ENCODE measurements at regions not wholly inside any gene's neighbourhood (a gene's known extent, or its start where the extent isn't known, plus 50 kb on each side); places are given as distances from the start of the nearest gene placed in this dataset.

GRCh38 chr15:72979791-72980190 lies 72.5 kb upstream of the NEO1 start:
- intact Hi-C loops (cut with micrococcal nuclease): no loop called here
- no peaks in the 10 kb centered on the region for H3K9me3 Mint-ChIP-seq
- H3K36me3 Mint-ChIP-seq (ENCODE audit: low read depth): no peaks in the 10 kb centered on the region
- DNase-seq: no peak
- no peak overlapping the region for H3K4me3 Mint-ChIP-seq
- CTCF ChIA-PET: interaction anchor here (1.2 kb wide), 1 partner anchor 13 kb away, joined by 4 read pairs; no protein-coding TSS in a partner anchor
- peaks cover 22% of the 10 kb centered on the region for H3K27me3 Mint-ChIP-seq (ENCODE audit: low read depth)
- no peak overlapping the region for H3K27ac Mint-ChIP-seq
- no peaks in the 10 kb centered on the region for H3K4me1 Mint-ChIP-seq (ENCODE audit: low read depth)

- intact Hi-C loops (cut with micrococcal nuclease): no loop called here
- Mint-ChIP-seq H3K27ac (no peak overlapping the region), H3K27me3 (ENCODE audit: low read depth) (peaks cover 22% of the 10 kb centered on the region), H3K9me3 (no peaks in the 10 kb centered on the region), H3K4me1 (ENCODE audit: low read depth) (no peaks in the 10 kb centered on the region), H3K4me3 (no peak overlapping the region), H3K36me3 (ENCODE audit: low read depth) (no peaks in the 10 kb centered on the region)
- DNase-seq: no peak
- CTCF ChIA-PET: interaction anchor here (1.2 kb wide), 1 partner anchor 12 kb away, joined by 4 read pairs; no protein-coding TSS in a partner anchor
These were observed 73.0 kb upstream of the NEO1 start for GRCh38 chr15:72979308-72979707.

GRCh38 chr15:72978223-72978622 lies 74.0 kb upstream of the NEO1 start:
- H3K9me3 Mint-ChIP-seq: no peaks in the 10 kb centered on the region
- CTCF ChIA-PET: no interaction called here
- H3K4me3 Mint-ChIP-seq: no peak overlapping the region
- intact Hi-C loops (cut with micrococcal nuclease): no loop called here
- no peaks in the 10 kb centered on the region for H3K36me3 Mint-ChIP-seq (ENCODE audit: low read depth)
- H3K27ac Mint-ChIP-seq: no peak overlapping the region
- H3K27me3 Mint-ChIP-seq (ENCODE audit: low read depth): peaks cover 24% of the 10 kb centered on the region
- H3K4me1 Mint-ChIP-seq (ENCODE audit: low read depth): no peaks in the 10 kb centered on the region
- DNase-seq: no peak

- H3K4me1 Mint-ChIP-seq (ENCODE audit: low read depth): no peaks in the 10 kb centered on the region
- DNase-seq: no peak
- H3K27me3 Mint-ChIP-seq (ENCODE audit: low read depth): peaks cover 16% of the 10 kb centered on the region
- H3K4me3 Mint-ChIP-seq: no peak overlapping the region
- CTCF ChIA-PET: no interaction called here
- H3K36me3 Mint-ChIP-seq (ENCODE audit: low read depth): no peaks in the 10 kb centered on the region
- H3K27ac Mint-ChIP-seq: no peak overlapping the region
- H3K9me3 Mint-ChIP-seq: no peaks in the 10 kb centered on the region
- intact Hi-C loops (cut with micrococcal nuclease): no loop called here
These were observed 79.9 kb upstream of the NEO1 start for GRCh38 chr15:72972362-72972761.

- CTCF ChIA-PET: no interaction called here
- no peak overlapping the region for H3K27ac Mint-ChIP-seq
- no peak overlapping the region for H3K4me3 Mint-ChIP-seq
- no peaks in the 10 kb centered on the region for H3K4me1 Mint-ChIP-seq (ENCODE audit: low read depth)
- peaks cover 16% of the 10 kb centered on the region for H3K27me3 Mint-ChIP-seq (ENCODE audit: low read depth)
- DNase-seq: no peak
- H3K9me3 Mint-ChIP-seq: no peaks in the 10 kb centered on the region
- H3K36me3 Mint-ChIP-seq (ENCODE audit: low read depth): no peaks in the 10 kb centered on the region
- intact Hi-C loops (cut with micrococcal nuclease): no loop called here
These were observed 80.5 kb upstream of the NEO1 start for GRCh38 chr15:72971766-72972165.

- no peak for DNase-seq
- Mint-ChIP-seq H3K36me3 (ENCODE audit: low read depth) (no peaks in the 10 kb centered on the region), H3K27ac (no peak overlapping the region), H3K27me3 (ENCODE audit: low read depth) (peaks cover 16% of the 10 kb centered on the region), H3K4me1 (ENCODE audit: low read depth) (no peaks in the 10 kb centered on the region), H3K9me3 (no peaks in the 10 kb centered on the region), H3K4me3 (no peak overlapping the region)
- intact Hi-C loops (cut with micrococcal nuclease): no loop called here
- CTCF ChIA-PET: no interaction called here
These were observed 81.1 kb upstream of the NEO1 start for GRCh38 chr15:72970933-72971760.

GRCh38 chr15:72968531-72968922 lies 83.7 kb upstream of the NEO1 start:
- no peak overlapping the region for H3K4me3 Mint-ChIP-seq
- CTCF ChIA-PET: no interaction called here

GRCh38 chr15:72967811-72968530 lies 84.3 kb upstream of the NEO1 start:
- Mint-ChIP-seq H3K9me3 (peaks cover 3% of the 10 kb centered on the region), H3K4me3 (no peak overlapping the region), H3K4me1 (ENCODE audit: low read depth) (no peaks in the 10 kb centered on the region), H3K36me3 (ENCODE audit: low read depth) (no peaks in the 10 kb centered on the region), H3K27ac (no peak overlapping the region), H3K27me3 (ENCODE audit: low read depth) (peaks cover 17% of the 10 kb centered on the region)
- intact Hi-C loops (cut with micrococcal nuclease): no loop called here
- CTCF ChIA-PET: interaction anchor here (0.7 kb wide), 1 partner anchor 39 kb away, joined by 3 read pairs; no protein-coding TSS in a partner anchor
- DNase-seq: no peak

More at GRCh38 chr15:72968531-72968922, 83.7 kb upstream of the NEO1 start:
- Mint-ChIP-seq H3K4me1 (ENCODE audit: low read depth) (no peaks in the 10 kb centered on the region), H3K9me3 (no peaks in the 10 kb centered on the region), H3K36me3 (ENCODE audit: low read depth) (no peaks in the 10 kb centered on the region), H3K27ac (no peak overlapping the region), H3K27me3 (ENCODE audit: low read depth) (peaks cover 17% of the 10 kb centered on the region)
- intact Hi-C loops (cut with micrococcal nuclease): no loop called here
- no peak for DNase-seq

GRCh38 chr15:72967397-72967796 lies 84.9 kb upstream of the NEO1 start:
- intact Hi-C loops (cut with micrococcal nuclease): no loop called here
- H3K4me1 Mint-ChIP-seq (ENCODE audit: low read depth): no peaks in the 10 kb centered on the region
- CTCF ChIA-PET: interaction anchor here (0.7 to 1.2 kb wide), 2 partner anchors 12 to 39 kb away, joined by 3 to 4 read pairs; no protein-coding TSS in a partner anchor
- H3K4me3 Mint-ChIP-seq: no peak overlapping the region
- H3K36me3 Mint-ChIP-seq (ENCODE audit: low read depth): no peaks in the 10 kb centered on the region
- peaks cover 17% of the 10 kb centered on the region for H3K27me3 Mint-ChIP-seq (ENCODE audit: low read depth)
- H3K9me3 Mint-ChIP-seq: peaks cover 8% of the 10 kb centered on the region
- H3K27ac Mint-ChIP-seq: no peak overlapping the region
- DNase-seq: no peak

- intact Hi-C loops (cut with micrococcal nuclease): no loop called here
- CTCF ChIA-PET: interaction anchor here (1.2 kb wide), 1 partner anchor 13 kb away, joined by 4 read pairs; no protein-coding TSS in a partner anchor
These were observed 85.6 kb upstream of the NEO1 start for GRCh38 chr15:72966641-72967040.

GRCh38 chr15:72965671-72966070 lies 86.6 kb upstream of the NEO1 start:
- H3K4me3 Mint-ChIP-seq: no peak overlapping the region
- CTCF ChIA-PET: no interaction called here
- H3K4me1 Mint-ChIP-seq (ENCODE audit: low read depth): no peaks in the 10 kb centered on the region

More at GRCh38 chr15:72966641-72967040, 85.6 kb upstream of the NEO1 start:
- Mint-ChIP-seq H3K4me1 (ENCODE audit: low read depth) (no peaks in the 10 kb centered on the region), H3K36me3 (ENCODE audit: low read depth) (no peaks in the 10 kb centered on the region), H3K27me3 (ENCODE audit: low read depth) (peaks cover 17% of the 10 kb centered on the region), H3K4me3 (no peak overlapping the region), H3K9me3 (peaks cover 10% of the 10 kb centered on the region), H3K27ac (no peak overlapping the region)
- no peak for DNase-seq

GRCh38 chr15:72964542-72964941 lies 87.7 kb upstream of the NEO1 start:
- H3K4me3 Mint-ChIP-seq: no peak overlapping the region
- H3K4me1 Mint-ChIP-seq (ENCODE audit: low read depth): no peaks in the 10 kb centered on the region
- intact Hi-C loops (cut with micrococcal nuclease): no loop called here
- H3K27ac Mint-ChIP-seq: no peak overlapping the region
- peaks cover 8% of the 10 kb centered on the region for H3K27me3 Mint-ChIP-seq (ENCODE audit: low read depth)
- H3K9me3 Mint-ChIP-seq: peaks cover 10% of the 10 kb centered on the region
- CTCF ChIA-PET: interaction anchor here (0.9 kb wide), 1 partner anchor 43 kb away, joined by 3 read pairs; no protein-coding TSS in a partner anchor
- no peak for DNase-seq
- no peaks in the 10 kb centered on the region for H3K36me3 Mint-ChIP-seq (ENCODE audit: low read depth)

More at GRCh38 chr15:72965671-72966070, 86.6 kb upstream of the NEO1 start:
- intact Hi-C loops (cut with micrococcal nuclease): no loop called here
- Mint-ChIP-seq H3K27me3 (ENCODE audit: low read depth) (peaks cover 9% of the 10 kb centered on the region), H3K36me3 (ENCODE audit: low read depth) (no peaks in the 10 kb centered on the region), H3K9me3 (peaks cover 10% of the 10 kb centered on the region), H3K27ac (no peak overlapping the region)
- no peak for DNase-seq
